Lung (tissue), 11 donors: ENCODE measurements at regions not wholly inside any gene's neighbourhood (a gene's known extent, or its start where the extent isn't known, plus 50 kb on each side); places are given as distances from the start of the nearest gene placed in this dataset.
A peak's percentile ranks its signal among the peaks of the same experiment; 100 is the strongest.

Experiments used
- ATAC-seq: fragments of 200-7000 bp; cut with Tn5 transposase; one replicate; pipeline ENCODE4 v1.9.1; 2020; ENCODE audit warnings: moderate number of reproducible peaks; ENCODE audit not compliant: insufficient read depth, low FRiP score
- DNase-seq, 3 donors: peaks; one replicate each; pipeline ENCODE4 v3.0.0-alpha.2; 2013 to 2017
- H3K27ac ChIP-seq, 2 donors: one replicate each; pipeline ENCODE4 v1.5.1; 2013; ENCODE audit warnings: mild to moderate bottlenecking in 2 of 2, moderate library complexity in 2 of 2, control low read depth in 1 of 2, inconsistent platforms in 1 of 2, low read depth in 1 of 2, low read length in 1 of 2
- H3K27me3 ChIP-seq, 3 donors: one replicate each; pipeline ENCODE4 v1.5.1; 2013; ENCODE audit warnings: low read length in 2 of 3; ENCODE audit not compliant: control insufficient read depth in 3 of 3, insufficient read depth in 3 of 3
- H3K36me3 ChIP-seq, 4 donors: one replicate each; pipeline ENCODE4 v1.5.1; 2013; ENCODE audit warnings: low read length in 4 of 4, mild to moderate bottlenecking in 1 of 4, moderate library complexity in 1 of 4; ENCODE audit not compliant: control insufficient read depth in 4 of 4, insufficient read depth in 4 of 4
- H3K4me1 ChIP-seq, 5 donors: one replicate each; pipeline ENCODE4 v1.5.1; 2013; ENCODE audit warnings: low read length in 5 of 5, mild to moderate bottlenecking in 2 of 5, moderate library complexity in 1 of 5; ENCODE audit not compliant: control insufficient read depth in 5 of 5, insufficient read depth in 5 of 5
- H3K4me3 ChIP-seq: one replicate; pipeline ENCODE4 v1.5.1; 2013; ENCODE audit warnings: mild to moderate bottlenecking, control low read depth, moderate library complexity
- H3K9ac ChIP-seq, 2 donors: one replicate each; pipeline ENCODE4 v1.5.1; 2013; ENCODE audit warnings: low read length in 2 of 2, control low read depth in 1 of 2; ENCODE audit not compliant: insufficient read depth in 1 of 2
- H3K9me3 ChIP-seq, 4 donors: one replicate each; pipeline ENCODE4 v1.5.1; 2013; ENCODE audit warnings: low read length in 3 of 4, mild to moderate bottlenecking in 1 of 4, moderate library complexity in 1 of 4; ENCODE audit not compliant: control insufficient read depth in 4 of 4, insufficient read depth in 3 of 4
- CTCF ChIP-seq: IDR thresholded peaks from 2 replicates; pipeline ENCODE4 v1.5.1; 2012; ENCODE audit warnings: mild to moderate bottlenecking; ENCODE audit errors: control extremely low read depth, extremely low read depth
- WGBS, 2 donors: extraction: QIAGEN DNeasy Blood & Tissue Kit; methylation state at CpG; one replicate each; pipeline ENCODE4 v1.1.7; 2013; 5-methylcytosine and 5-hydroxymethylcytosine counted together
- donor health status: control.
- donor health status: control.
- donor health status: Bipolar disorder and iron deficiency.
- donor health status: healthy.
- donor health status: DM: yes; HTN: yes; CAD: no.

GRCh38 chr2:8590938-8591337 is 90.9 kb upstream of the ID2 start:
- WGBS, 2 donors = 86 to 94% methylated on average over 6 of the region's 6 CpGs
- ATAC-seq = no peak
- Histone ChIP-seq H3K36me3 (no peaks in the 10 kb centered on the region), H3K4me1 (peaks cover 0 to 21% (median 3%) of the 10 kb centered on the region in 5 donors), H3K9ac (no peak overlapping the region), H3K27ac (no peak overlapping the region), H3K9me3 (peaks cover 0 to 2% (median 0%) of the 10 kb centered on the region in 4 donors), H3K27me3 (no peaks in the 10 kb centered on the region), H3K4me3 (no peak overlapping the region)
- no peak for TF ChIP-seq CTCF
- DNase-seq = peak in 2 of 3 donors; percentile 47 to 73

GRCh38 chr2:8592736-8593135 is 89.1 kb upstream of the ID2 start:
- no peak overlapping the region for H3K4me3 ChIP-seq
- no peak for TF ChIP-seq CTCF
- H3K27ac ChIP-seq = no peak overlapping the region
- H3K36me3 ChIP-seq = no peaks in the 10 kb centered on the region
- peaks cover 0 to 12% (median 0%) of the 10 kb centered on the region in 5 donors for H3K4me1 ChIP-seq
- DNase-seq = no peak
- peaks cover 0 to 2% (median 0%) of the 10 kb centered on the region in 4 donors for H3K9me3 ChIP-seq
- 73 to 79% methylated on average over 7 of the region's 7 CpGs for WGBS, 2 donors
- no peak for ATAC-seq
- H3K27me3 ChIP-seq = no peaks in the 10 kb centered on the region
- H3K9ac ChIP-seq = no peak overlapping the region

- no peak overlapping the region for H3K9ac ChIP-seq
- 86 to 94% methylated on average over 4 of the region's 4 CpGs for whole genome bisulfite sequencing, 2 donors
- DNase-seq = no peak
Measured at GRCh38 chr2:8593243-8593642, 88.6 kb upstream of the ID2 start.

More at GRCh38 chr2:8593243-8593642, 88.6 kb upstream of the ID2 start:
- ATAC-seq = no peak
- TF ChIP-seq CTCF = no peak
- Histone ChIP-seq H3K4me3 (no peak overlapping the region), H3K27ac (no peak overlapping the region), H3K27me3 (no peaks in the 10 kb centered on the region), H3K36me3 (no peaks in the 10 kb centered on the region), H3K9me3 (peaks cover 0 to 2% (median 0%) of the 10 kb centered on the region in 4 donors), H3K4me1 (peaks cover 0 to 12% (median 0%) of the 10 kb centered on the region in 5 donors)
